GM12878 (cell line): ENCODE measurements at regions not wholly inside any gene's neighbourhood (a gene's known extent, or its start where the extent isn't known, plus 50 kb on each side); places are given as distances from the start of the nearest gene placed in this dataset.

Experiments used
- NR2C2 ChIP-seq: IDR thresholded peaks from 2 replicates; pipeline ENCODE4 v1.6.1; 2011; ENCODE audit warnings: borderline replicate concordance, low read depth; ENCODE audit not compliant: control insufficient read depth, insufficient read length
- POLR2AphosphoS5 ChIP-seq: IDR thresholded peaks from 2 replicates; pipeline ENCODE4 v1.6.1; 2011; ENCODE audit warnings: mild to moderate bottlenecking, low read length, inconsistent platforms
- POU2F2 ChIP-seq: IDR thresholded peaks from 3 replicates; pipeline ENCODE4 v1.6.1; 2011; ENCODE audit warnings: low read depth, mild to moderate bottlenecking, low read length, borderline replicate concordance
- SUZ12 ChIP-seq: fragments of 200-600 bp; sonication (generic); IDR thresholded peaks from one replicate; pipeline ENCODE4 v1.6.1; 2018; ENCODE audit warnings: antibody characterized with exemption, mild to moderate bottlenecking; ENCODE audit not compliant: unreplicated experiment
- TCF3 ChIP-seq: IDR thresholded peaks from 2 replicates; pipeline ENCODE4 v1.6.1; 2012; ENCODE audit warnings: low read depth, mild to moderate bottlenecking, low read length, borderline replicate concordance; ENCODE audit not compliant: insufficient read depth

GRCh38 chr2:8251291-8251690 lies 430.6 kb upstream of the ID2 start:
- TF ChIP-seq NR2C2 (no peak), POLR2AphosphoS5 (no peak), TCF3 (no peak), POU2F2 (no peak), SUZ12 (no peak)
